Lung (tissue), 11 donors: ENCODE measurements at regions not wholly inside any gene's neighbourhood (a gene's known extent, or its start where the extent isn't known, plus 50 kb on each side); places are given as distances from the start of the nearest gene placed in this dataset.

ENCODE experiments used
- ATAC-seq: fragments of 200-7000 bp; cut with Tn5 transposase; one replicate; pipeline ENCODE4 v1.9.1; 2020; ENCODE audit warnings: moderate number of reproducible peaks; ENCODE audit not compliant: insufficient read depth, low FRiP score
- DNase-seq, 3 donors: peaks; one replicate each; pipeline ENCODE4 v3.0.0-alpha.2; 2013 to 2017
- H3K27ac ChIP-seq, 2 donors: one replicate each; pipeline ENCODE4 v1.5.1; 2013; ENCODE audit warnings: mild to moderate bottlenecking in 2 of 2, moderate library complexity in 2 of 2, control low read depth in 1 of 2, inconsistent platforms in 1 of 2, low read depth in 1 of 2, low read length in 1 of 2
- H3K27me3 ChIP-seq, 3 donors: one replicate each; pipeline ENCODE4 v1.5.1; 2013; ENCODE audit warnings: low read length in 2 of 3; ENCODE audit not compliant: control insufficient read depth in 3 of 3, insufficient read depth in 3 of 3
- H3K36me3 ChIP-seq, 4 donors: one replicate each; pipeline ENCODE4 v1.5.1; 2013; ENCODE audit warnings: low read length in 4 of 4, mild to moderate bottlenecking in 1 of 4, moderate library complexity in 1 of 4; ENCODE audit not compliant: control insufficient read depth in 4 of 4, insufficient read depth in 4 of 4
- H3K4me1 ChIP-seq, 5 donors: one replicate each; pipeline ENCODE4 v1.5.1; 2013; ENCODE audit warnings: low read length in 5 of 5, mild to moderate bottlenecking in 2 of 5, moderate library complexity in 1 of 5; ENCODE audit not compliant: control insufficient read depth in 5 of 5, insufficient read depth in 5 of 5
- H3K4me3 ChIP-seq: one replicate; pipeline ENCODE4 v1.5.1; 2013; ENCODE audit warnings: mild to moderate bottlenecking, control low read depth, moderate library complexity
- H3K9ac ChIP-seq, 2 donors: one replicate each; pipeline ENCODE4 v1.5.1; 2013; ENCODE audit warnings: low read length in 2 of 2, control low read depth in 1 of 2; ENCODE audit not compliant: insufficient read depth in 1 of 2
- H3K9me3 ChIP-seq, 4 donors: one replicate each; pipeline ENCODE4 v1.5.1; 2013; ENCODE audit warnings: low read length in 3 of 4, mild to moderate bottlenecking in 1 of 4, moderate library complexity in 1 of 4; ENCODE audit not compliant: control insufficient read depth in 4 of 4, insufficient read depth in 3 of 4
- WGBS, 2 donors: extraction: QIAGEN DNeasy Blood & Tissue Kit; methylation state at CpG; one replicate each; pipeline ENCODE4 v1.1.7; 2013; 5-methylcytosine and 5-hydroxymethylcytosine counted together
- TF ChIP-seq, protein P1 (sequence below): IDR thresholded peaks from 2 replicates; pipeline ENCODE4 v1.5.1; 2012; ENCODE audit warnings: mild to moderate bottlenecking; ENCODE audit errors: control extremely low read depth, extremely low read depth
- donor health status: control.
- donor health status: control.
- donor health status: Bipolar disorder and iron deficiency.
- donor health status: healthy.
- donor health status: DM: yes; HTN: yes; CAD: no.

DNA sequence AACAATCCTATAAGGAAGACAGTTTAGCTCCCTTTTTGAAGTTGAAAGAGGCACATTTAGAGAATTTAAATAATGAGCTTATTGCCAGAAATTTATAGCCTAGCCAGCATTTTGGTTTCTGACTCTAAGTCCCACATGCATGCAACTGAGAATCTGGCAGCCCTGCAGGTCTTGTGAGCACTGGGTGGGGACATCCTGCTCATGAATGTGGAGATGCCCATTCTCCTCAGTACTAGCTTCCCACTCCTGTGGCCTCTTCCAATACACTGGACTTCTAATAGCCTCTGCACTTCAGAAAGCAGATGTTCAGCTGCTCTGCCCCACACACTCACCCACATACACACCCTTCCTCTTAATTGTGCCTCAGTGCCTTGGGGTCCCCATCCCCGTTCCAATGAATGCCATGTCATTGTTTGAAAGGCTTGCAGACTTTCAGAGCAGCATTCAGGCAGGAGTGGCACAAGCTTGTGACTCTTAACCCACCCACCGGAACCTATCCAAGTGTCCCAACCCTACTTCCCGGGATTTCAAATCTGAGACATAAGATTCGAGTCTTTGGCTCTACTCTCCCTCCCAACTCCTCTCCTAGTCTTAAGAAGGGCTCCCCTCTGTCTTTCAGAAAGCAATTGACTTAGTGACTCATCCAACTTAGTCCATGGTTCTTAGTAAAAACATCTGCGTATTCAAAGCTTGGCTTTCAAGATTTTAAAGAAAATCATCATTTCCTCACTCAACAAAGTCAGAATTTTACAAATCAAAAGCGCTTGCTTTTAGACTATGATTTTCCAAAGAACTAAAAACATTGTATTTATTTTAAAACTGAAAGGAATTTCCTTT lies 80.0 kb upstream of the FREM2 start:
- H3K9me3 ChIP-seq, result peaks cover 0 to 2% (median 0%) of the 10 kb centered on the region in 4 donors
- TF ChIP-seq, protein P1, sequence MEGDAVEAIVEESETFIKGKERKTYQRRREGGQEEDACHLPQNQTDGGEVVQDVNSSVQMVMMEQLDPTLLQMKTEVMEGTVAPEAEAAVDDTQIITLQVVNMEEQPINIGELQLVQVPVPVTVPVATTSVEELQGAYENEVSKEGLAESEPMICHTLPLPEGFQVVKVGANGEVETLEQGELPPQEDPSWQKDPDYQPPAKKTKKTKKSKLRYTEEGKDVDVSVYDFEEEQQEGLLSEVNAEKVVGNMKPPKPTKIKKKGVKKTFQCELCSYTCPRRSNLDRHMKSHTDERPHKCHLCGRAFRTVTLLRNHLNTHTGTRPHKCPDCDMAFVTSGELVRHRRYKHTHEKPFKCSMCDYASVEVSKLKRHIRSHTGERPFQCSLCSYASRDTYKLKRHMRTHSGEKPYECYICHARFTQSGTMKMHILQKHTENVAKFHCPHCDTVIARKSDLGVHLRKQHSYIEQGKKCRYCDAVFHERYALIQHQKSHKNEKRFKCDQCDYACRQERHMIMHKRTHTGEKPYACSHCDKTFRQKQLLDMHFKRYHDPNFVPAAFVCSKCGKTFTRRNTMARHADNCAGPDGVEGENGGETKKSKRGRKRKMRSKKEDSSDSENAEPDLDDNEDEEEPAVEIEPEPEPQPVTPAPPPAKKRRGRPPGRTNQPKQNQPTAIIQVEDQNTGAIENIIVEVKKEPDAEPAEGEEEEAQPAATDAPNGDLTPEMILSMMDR, result no peak
- no peaks in the 10 kb centered on the region for H3K4me1 ChIP-seq
- ATAC-seq, result no peak
- no peaks in the 10 kb centered on the region for H3K27me3 ChIP-seq
- H3K27ac ChIP-seq, result no peak overlapping the region
- H3K36me3 ChIP-seq, result no peaks in the 10 kb centered on the region
- H3K4me3 ChIP-seq, result no peak overlapping the region
- no peak for DNase-seq
- 88 to 92% methylated on average over 6 of the region's 6 CpGs for WGBS, 2 donors
- H3K9ac ChIP-seq, result no peak overlapping the region

DNA sequence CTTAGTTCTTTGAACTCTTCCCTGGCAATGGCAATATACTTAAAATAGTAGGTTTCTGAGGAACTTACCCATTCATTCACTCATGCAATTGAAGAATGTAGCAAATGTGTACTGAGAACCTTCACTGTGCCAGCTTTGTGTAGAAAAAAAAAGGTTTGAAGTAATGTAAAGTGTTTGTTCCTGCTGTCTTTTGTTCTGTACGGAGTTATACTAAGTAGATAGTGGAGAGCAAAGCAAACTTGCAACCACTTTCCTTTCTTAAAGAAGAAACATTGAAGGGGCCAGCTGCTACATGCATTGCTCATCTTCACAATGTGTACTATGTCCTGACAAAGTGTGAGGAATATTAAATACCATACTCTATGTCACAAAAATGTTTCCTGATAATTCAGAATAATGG lies 68.9 kb upstream of the FREM2 start:
- peak; percentile 16 for ATAC-seq
- TF ChIP-seq, protein P1, result no peak
- Histone ChIP-seq H3K4me3 (no peak overlapping the region), H3K27ac (no peak overlapping the region), H3K27me3 (no peaks in the 10 kb centered on the region), H3K9ac (no peak overlapping the region), H3K36me3 (no peaks in the 10 kb centered on the region), H3K4me1 (peaks cover 0 to 15% (median 0%) of the 10 kb centered on the region in 5 donors), H3K9me3 (no peaks in the 10 kb centered on the region)
- WGBS, 2 donors, result 33 to 58% methylated on average over 1 of the region's 1 CpG
- DNase-seq, result peak in 2 of 3 donors; percentile 33 to 47

DNA sequence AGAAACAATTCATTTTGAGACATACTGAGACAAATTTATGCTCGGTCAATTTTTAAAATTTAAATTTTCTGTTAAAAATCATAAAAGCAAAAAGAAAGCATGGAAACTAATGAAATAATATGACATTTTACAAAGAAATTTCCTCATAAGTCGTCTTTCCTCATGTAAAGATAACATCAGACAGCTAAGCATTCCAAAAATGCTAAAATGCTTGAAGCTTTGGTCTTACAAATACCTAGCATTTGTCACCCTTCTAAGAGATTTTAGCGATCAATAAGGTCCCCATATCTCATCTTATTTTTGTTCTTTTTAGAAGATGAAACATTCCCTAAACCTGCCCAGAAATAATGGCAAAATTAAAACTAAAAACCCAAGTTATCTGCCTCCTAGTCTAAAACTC lies 68.5 kb upstream of the FREM2 start:
- ATAC-seq (no peak), DNase-seq (no peak)
- no peak overlapping the region for H3K9ac ChIP-seq
- no peak overlapping the region for H3K27ac ChIP-seq
- H3K4me1 ChIP-seq, result peaks cover 0 to 15% (median 0%) of the 10 kb centered on the region in 5 donors
- no peaks in the 10 kb centered on the region for H3K36me3 ChIP-seq
- WGBS, 2 donors, result 58 to 67% methylated on average over 3 of the region's 3 CpGs
- H3K4me3 ChIP-seq, result no peak overlapping the region
- no peaks in the 10 kb centered on the region for H3K9me3 ChIP-seq
- no peaks in the 10 kb centered on the region for H3K27me3 ChIP-seq
- TF ChIP-seq, protein P1, result no peak
